ENCODE measurements at regions not wholly inside any gene's neighbourhood (a gene's known extent, or its start where the extent isn't known, plus 50 kb on each side); places are given as distances from the start of the nearest gene placed in this dataset.

- DNase-seq (ENCODE audit: low spot score) = no peak
These were observed 78.3 kb upstream of the BCL9 start for GRCh38 chr1:147463022-147463421.

DNA sequence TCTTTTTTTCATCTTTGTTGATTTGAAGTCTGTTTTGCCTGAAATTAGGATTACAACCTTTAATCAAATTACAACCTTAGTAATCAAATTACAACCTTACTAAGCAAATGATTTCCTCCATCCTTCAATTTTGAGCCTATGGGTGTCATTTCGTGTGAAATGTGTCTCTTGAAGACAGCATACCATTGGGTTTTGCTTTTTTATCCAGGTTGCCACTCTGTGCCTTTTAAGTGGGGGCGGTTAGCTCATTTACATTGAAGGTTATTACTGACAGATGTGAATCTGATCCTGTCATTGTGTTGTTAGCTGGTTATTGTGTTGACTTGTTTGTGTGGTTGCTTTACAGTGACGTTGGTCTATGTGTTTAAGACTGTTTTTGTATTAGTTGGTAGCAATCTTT lies 74.8 kb upstream of the BCL9 start:
- no peak for DNase-seq (ENCODE audit: low spot score)

DNA sequence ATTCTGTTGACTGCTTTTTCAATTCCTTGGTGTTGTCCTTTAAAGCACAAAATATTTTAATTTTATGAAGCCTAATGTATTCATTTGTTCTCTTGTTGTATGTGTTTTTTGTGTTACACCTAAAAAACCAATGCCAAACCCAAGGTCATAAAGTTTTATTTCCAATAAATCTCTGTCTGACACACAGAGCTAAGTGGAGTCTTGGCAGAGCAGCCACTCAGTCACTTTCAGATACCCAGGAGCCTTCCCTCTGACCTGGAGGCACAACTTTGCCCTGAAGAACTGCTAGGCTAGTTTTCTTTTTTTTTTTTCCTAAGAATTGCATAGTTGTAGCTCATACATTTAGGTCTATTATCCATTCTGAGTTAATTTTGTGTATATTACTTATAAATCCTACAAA lies 71.2 kb upstream of the BCL9 start:
- no peak for DNase-seq (ENCODE audit: low spot score)

DNA sequence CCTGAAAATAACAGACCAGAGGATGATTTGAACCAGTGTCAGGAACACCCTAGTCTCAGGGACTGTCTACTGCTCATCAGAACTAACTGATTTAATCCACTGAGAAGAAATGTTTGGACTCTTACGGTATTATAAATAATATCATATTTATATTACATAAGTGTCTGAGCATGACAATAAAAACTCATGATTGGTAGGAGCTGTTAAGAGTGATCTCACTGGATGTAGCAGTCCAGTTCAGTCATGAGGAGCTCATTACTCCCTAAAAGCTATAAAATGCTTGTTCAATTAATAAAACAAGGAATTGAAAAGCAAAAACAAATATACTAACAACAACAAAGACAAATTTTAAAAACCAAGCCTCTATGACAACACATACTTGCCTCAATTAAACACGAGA lies 68.8 kb upstream of the BCL9 start:
- DNase-seq (ENCODE audit: low spot score) = no peak

DNA sequence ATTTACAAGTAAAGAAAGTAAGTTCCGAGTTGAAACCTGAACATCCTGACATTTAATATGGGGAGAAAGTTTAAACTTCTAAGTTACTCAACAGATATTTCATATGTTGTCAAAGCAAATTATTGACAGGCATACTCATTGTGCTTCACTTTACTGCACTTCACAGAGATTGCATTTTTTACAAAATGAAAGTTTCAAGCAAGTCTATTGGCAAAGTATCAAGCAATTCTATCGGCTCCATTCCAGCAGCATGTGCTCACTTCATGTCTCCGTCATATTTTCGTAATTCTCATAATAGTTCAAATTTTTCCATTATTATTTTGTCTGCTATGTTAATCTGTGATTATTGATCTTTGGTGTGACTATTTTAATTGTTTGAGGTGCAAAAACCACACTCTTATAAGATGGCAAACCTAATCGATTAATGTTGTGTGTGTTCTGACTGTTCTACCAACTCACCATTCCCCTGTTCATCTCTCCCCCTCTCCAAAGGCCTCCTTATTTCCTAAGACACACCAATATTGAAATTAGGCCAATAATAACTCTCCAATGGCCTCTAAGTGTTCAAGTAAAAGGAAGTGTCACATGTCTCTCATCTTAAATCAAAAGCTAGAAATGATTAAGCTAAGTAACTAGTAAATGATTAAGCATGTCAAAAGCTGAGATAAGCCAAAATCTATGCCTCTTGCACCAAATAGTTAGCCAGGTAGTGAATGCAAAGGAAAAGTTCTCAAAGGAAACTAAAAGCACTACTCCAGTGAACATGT lies 68.2 kb upstream of the BCL9 start:
- DNase-seq (ENCODE audit: low spot score) = no peak

DNA sequence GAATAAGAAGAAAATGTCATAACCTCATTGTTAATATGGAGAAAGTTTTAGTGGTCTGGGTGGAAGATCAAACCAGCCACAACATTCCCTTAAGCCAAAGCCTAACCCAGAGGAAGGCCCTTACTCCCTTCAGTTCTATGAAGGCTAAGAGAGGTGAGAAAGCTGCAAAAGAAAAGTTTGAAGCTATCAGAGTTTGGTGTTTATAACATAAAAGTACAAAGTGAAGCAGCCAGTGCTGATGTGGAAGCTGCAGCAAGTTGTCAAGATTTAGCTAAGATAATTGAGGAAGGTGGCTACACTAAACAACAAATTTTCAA lies 67.6 kb upstream of the BCL9 start:
- DNase-seq (ENCODE audit: low spot score) = no peak

- DNase-seq (ENCODE audit: low spot score) = no peak
These were observed 65.8 kb upstream of the BCL9 start for GRCh38 chr1:147475488-147475887.

DNA sequence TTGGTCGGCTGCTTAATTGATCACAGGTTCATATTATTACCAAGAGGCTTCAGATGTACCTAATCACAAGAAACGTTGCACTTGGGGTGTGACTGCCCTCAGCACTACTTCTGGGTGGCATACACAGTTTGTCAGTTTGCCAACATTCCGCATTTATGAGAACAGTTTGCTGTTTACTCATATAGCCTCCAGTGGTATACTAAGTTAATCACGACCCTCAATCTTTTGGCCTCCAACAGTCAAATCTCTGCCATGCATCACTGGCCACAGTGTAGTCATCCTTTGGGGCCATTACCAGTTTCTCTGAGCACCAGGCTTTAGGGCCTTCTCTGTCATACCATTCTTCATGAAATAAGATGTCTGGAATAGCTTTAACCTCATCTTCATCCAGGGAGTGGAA lies 62.8 kb upstream of the BCL9 start:
- DNase-seq (ENCODE audit: low spot score) = no peak

GRCh38 chr1:147479864-147480564 lies 61.3 kb upstream of the BCL9 start:
- DNase-seq (ENCODE audit: low spot score) = no peak

DNA sequence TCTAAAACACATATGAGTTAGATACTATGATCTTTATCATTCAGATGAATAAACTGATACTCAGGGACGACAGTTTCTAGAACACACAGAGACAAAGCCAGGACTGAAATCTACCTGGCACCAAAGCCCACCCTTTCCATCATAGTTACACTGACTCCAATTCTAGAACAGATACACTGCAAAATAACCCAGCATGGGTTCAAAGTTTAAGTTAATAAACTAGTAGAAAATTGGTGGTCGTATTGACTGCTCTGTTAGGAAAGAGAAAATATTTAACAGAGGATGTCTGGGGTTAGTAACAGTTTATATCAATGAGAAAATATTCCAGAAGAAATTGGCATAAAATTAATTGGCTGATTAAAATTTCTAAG lies 60.8 kb upstream of the BCL9 start:
- DNase-seq (ENCODE audit: low spot score) = no peak

DNA sequence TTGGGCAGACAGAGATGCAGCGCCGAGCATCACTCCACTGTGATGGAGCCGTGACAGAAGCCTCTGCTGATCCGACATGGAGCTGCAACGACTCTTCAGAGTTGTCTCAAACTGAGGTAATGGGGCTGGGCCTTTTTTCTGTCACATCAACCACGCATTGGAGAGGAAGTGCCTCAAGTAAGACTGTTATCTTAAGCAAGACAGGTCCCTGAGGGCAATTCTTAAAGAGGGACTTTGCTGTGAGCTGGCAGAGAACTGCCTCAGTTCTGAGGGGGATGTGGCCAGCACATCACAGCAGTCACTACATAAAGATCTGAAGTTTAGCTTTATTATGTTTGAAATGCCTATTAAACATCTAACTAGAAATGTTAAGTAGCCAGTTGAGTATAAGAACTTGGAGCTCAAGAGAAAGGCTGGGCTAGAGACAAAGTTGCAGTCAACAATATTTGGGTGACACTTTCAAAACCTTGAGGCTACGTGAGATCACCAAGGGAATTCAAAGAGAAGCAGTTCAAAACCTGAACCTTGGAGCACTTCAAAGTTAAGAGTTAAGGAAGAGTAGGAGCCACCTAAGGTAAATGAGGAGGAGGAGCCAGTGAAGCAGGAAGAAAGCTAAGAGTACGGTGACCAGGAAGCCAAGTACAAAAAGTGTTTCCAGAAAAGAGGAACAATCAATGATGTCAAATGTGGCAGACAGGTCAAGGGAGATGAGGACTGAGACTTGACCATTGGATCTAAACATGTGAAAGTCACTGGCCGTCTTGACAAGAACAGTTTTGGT lies 54.2 kb upstream of the BCL9 start:
- DNase-seq (ENCODE audit: low spot score) = no peak

GRCh38 chr1:147491098-147491497 lies 50.2 kb upstream of the BCL9 start:
- DNase-seq (ENCODE audit: low spot score) = no peak

Measured in pons (tissue), 1 donor.